Keratinocyte (primary cell): ENCODE measurements at regions not wholly inside any gene's neighbourhood (a gene's known extent, or its start where the extent isn't known, plus 50 kb on each side); places are given as distances from the start of the nearest gene placed in this dataset.

Experiments
- EZH2 ChIP-seq: IDR thresholded peaks from one replicate; pipeline ENCODE4 v1.6.1; 2012; ENCODE audit warnings: inconsistent platforms, mild to moderate bottlenecking, low read length, moderate library complexity
- TF ChIP-seq, protein P1 (sequence below), 3 experiments: IDR thresholded peaks in 1 of 3; conservative IDR thresholded peaks in 1 of 3; optimal IDR thresholded peaks in 1 of 3; 2 replicates in 2 of 3; 3 replicates in 1 of 3; pipeline versions ENCODE3 to v1.5.1; 2011; ENCODE audit warnings: low read length in 3 of 3, mild to moderate bottlenecking in 3 of 3, moderate library complexity in 2 of 3, control low read depth in 1 of 3, inconsistent platforms in 1 of 3; ENCODE audit not compliant: insufficient read depth in 2 of 3; ENCODE audit errors: extremely low read depth in 1 of 3

DNA sequence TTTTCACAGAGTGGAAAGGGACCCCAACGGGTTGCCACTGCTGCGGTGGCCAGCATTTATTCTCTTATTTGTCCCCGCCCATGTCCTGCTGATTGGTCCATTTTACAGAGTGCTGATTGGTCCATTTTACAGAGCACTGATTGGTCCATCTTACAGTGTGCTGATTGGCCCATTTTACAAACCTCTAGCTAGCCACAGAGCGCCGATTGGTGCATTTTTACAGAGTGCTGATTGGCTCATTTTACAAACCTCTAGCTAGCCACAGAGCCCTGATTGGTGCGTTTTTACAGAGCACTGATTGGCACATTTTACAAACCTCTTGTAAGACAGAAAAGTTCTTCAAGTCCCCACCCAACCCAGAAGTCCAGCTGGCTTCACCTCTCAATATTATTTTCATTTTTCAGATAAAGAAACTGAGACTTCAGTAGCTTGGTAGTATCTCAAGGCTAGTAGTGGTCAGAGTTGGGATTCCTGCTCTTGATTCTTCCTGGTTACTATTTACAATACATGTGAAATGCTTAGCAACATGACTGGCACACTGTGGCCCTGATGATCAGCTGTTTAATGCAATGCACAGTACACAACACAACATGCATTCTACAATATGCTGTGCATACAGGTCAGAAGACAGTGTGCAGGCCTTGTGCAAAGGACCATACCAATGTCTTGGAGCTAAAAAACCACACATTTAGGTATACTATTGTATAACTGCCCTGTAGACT lies 63.6 kb upstream of the BOD1 start:
- TF ChIP-seq EZH2 = no peak
- TF ChIP-seq, protein P1, sequence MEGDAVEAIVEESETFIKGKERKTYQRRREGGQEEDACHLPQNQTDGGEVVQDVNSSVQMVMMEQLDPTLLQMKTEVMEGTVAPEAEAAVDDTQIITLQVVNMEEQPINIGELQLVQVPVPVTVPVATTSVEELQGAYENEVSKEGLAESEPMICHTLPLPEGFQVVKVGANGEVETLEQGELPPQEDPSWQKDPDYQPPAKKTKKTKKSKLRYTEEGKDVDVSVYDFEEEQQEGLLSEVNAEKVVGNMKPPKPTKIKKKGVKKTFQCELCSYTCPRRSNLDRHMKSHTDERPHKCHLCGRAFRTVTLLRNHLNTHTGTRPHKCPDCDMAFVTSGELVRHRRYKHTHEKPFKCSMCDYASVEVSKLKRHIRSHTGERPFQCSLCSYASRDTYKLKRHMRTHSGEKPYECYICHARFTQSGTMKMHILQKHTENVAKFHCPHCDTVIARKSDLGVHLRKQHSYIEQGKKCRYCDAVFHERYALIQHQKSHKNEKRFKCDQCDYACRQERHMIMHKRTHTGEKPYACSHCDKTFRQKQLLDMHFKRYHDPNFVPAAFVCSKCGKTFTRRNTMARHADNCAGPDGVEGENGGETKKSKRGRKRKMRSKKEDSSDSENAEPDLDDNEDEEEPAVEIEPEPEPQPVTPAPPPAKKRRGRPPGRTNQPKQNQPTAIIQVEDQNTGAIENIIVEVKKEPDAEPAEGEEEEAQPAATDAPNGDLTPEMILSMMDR (optimal IDR thresholded peaks at IDR 0.05 in 1 of 3, IDR thresholded peaks at IDR 0.05 in 1 of 3, conservative IDR thresholded peaks at IDR 0.05 in 1 of 3; ENCODE audit: extremely low read depth in 1 of 3, insufficient read depth in 2 of 3, low read length in 3 of 3) = no peak
